Urinary bladder (tissue), 3 donors: ENCODE measurements at regions not wholly inside any gene's neighbourhood (a gene's known extent, or its start where the extent isn't known, plus 50 kb on each side); places are given as distances from the start of the nearest gene placed in this dataset.
"Not testable (repeated sequence)": the region's sequence is repeated elsewhere in the genome, so short reads cannot be mapped to it uniquely, and the experiment has no call there.

ENCODE experiments used
- DNase-seq: peaks from one replicate; pipeline ENCODE4 v3.0.0-alpha.2; 2015; ENCODE audit errors: extremely low spot score
- H3K27ac ChIP-seq: one replicate; pipeline ENCODE4 v1.5.1; 2013; ENCODE audit warnings: low read depth, mild to moderate bottlenecking, moderate library complexity
- H3K36me3 ChIP-seq: one replicate; pipeline ENCODE4 v1.6.1; 2013; ENCODE audit warnings: mild to moderate bottlenecking, moderate library complexity; ENCODE audit not compliant: insufficient read depth
- H3K4me1 ChIP-seq: one replicate; pipeline ENCODE4 v1.6.1; 2013; ENCODE audit warnings: mild to moderate bottlenecking, moderate library complexity; ENCODE audit not compliant: insufficient read depth
- H3K4me3 ChIP-seq: one replicate; pipeline ENCODE4 v1.5.1; 2013; ENCODE audit warnings: low read depth, low read length
- WGBS: extraction: QIAGEN DNeasy Blood & Tissue Kit; methylation state at CpG from one replicate; pipeline ENCODE4 v1.1.7; 2013; 5-methylcytosine and 5-hydroxymethylcytosine counted together
- donor health status: healthy with polysubstance abuse.
- donor health status: healthy.

- H3K27ac ChIP-seq: peak overlapping the region; percentile 64
- not testable (repeated sequence) for DNase-seq, H3K36me3 ChIP-seq, H3K4me1 ChIP-seq, H3K4me3 ChIP-seq
- WGBS: under 1% methylated on average over 45 of the region's 62 CpGs
These were observed 66.3 kb downstream of the FAM72C start for GRCh38 chr1:143905214-143906179.

- not testable (repeated sequence) for H3K36me3 ChIP-seq, H3K27ac ChIP-seq, DNase-seq, H3K4me1 ChIP-seq, H3K4me3 ChIP-seq
- WGBS: 1% methylated on average over 8 of the region's 12 CpGs
These were observed 67.2 kb downstream of the FAM72C start for GRCh38 chr1:143904622-143904979.

- not testable (repeated sequence) for DNase-seq, H3K27ac ChIP-seq, H3K4me1 ChIP-seq, H3K36me3 ChIP-seq, H3K4me3 ChIP-seq
- WGBS: 10% methylated on average over 42 of the region's 48 CpGs
These were observed 67.7 kb downstream of the FAM72C start for GRCh38 chr1:143903899-143904621.

GRCh38 chr1:143896377-143896776, 75.4 kb downstream of the FAM72C start:
- H3K4me3 ChIP-seq, H3K36me3 ChIP-seq, DNase-seq, H3K4me1 ChIP-seq, H3K27ac ChIP-seq: not testable (repeated sequence)
- no CpG with 5 or more reads among the region's 1 CpG for WGBS

GRCh38 chr1:143884932-143885574, 86.7 kb downstream of the FAM72C start:
- not testable (repeated sequence) for H3K27ac ChIP-seq, H3K4me3 ChIP-seq, DNase-seq, H3K4me1 ChIP-seq, H3K36me3 ChIP-seq
- 5% methylated on average over 25 of the region's 53 CpGs for WGBS

- H3K36me3 ChIP-seq, H3K4me3 ChIP-seq, DNase-seq, H3K4me1 ChIP-seq, H3K27ac ChIP-seq: not testable (repeated sequence)
- 0% methylated on average over 24 of the region's 38 CpGs for WGBS
These were observed 87.3 kb downstream of the FAM72C start for GRCh38 chr1:143884532-143884931.

- DNase-seq, H3K36me3 ChIP-seq, H3K4me3 ChIP-seq, H3K27ac ChIP-seq, H3K4me1 ChIP-seq: not testable (repeated sequence)
- WGBS: 92% methylated on average over 2 of the region's 4 CpGs
These were observed 91.8 kb downstream of the FAM72C start for GRCh38 chr1:143879757-143880536.

GRCh38 chr1:143875947-143876346, 95.8 kb downstream of the FAM72C start:
- not testable (repeated sequence) for H3K4me1 ChIP-seq, DNase-seq, H3K27ac ChIP-seq, H3K36me3 ChIP-seq, H3K4me3 ChIP-seq
- WGBS: 80% methylated on average over 1 of the region's 5 CpGs

- H3K4me3 ChIP-seq, H3K27ac ChIP-seq, H3K4me1 ChIP-seq, H3K36me3 ChIP-seq, DNase-seq: not testable (repeated sequence)
- 73% methylated on average over 2 of the region's 2 CpGs for WGBS
These were observed 97.2 kb downstream of the FAM72C start for GRCh38 chr1:143874625-143875024.

GRCh38 chr1:143873650-143874049, 98.1 kb downstream of the FAM72C start:
- not testable (repeated sequence) for H3K36me3 ChIP-seq, H3K4me3 ChIP-seq, H3K27ac ChIP-seq, DNase-seq, H3K4me1 ChIP-seq
- 81% methylated on average over 4 of the region's 5 CpGs for WGBS

- not testable (repeated sequence) for H3K36me3 ChIP-seq, H3K4me3 ChIP-seq, DNase-seq, H3K27ac ChIP-seq, H3K4me1 ChIP-seq
- 83% methylated on average over 1 of the region's 1 CpG for WGBS
These were observed 101.4 kb downstream of the FAM72C start for GRCh38 chr1:143870388-143870787.

- not testable (repeated sequence) for H3K27ac ChIP-seq, H3K4me3 ChIP-seq, DNase-seq, H3K36me3 ChIP-seq, H3K4me1 ChIP-seq
- 7% methylated on average over 3 of the region's 5 CpGs for WGBS
These were observed 104.1 kb downstream of the FAM72C start for GRCh38 chr1:143867590-143868220.
